ENCODE measurements at regions not wholly inside any gene's neighbourhood (a gene's known extent, or its start where the extent isn't known, plus 50 kb on each side); places are given as distances from the start of the nearest gene placed in this dataset.
"Not testable (repeated sequence)": the region's sequence is repeated elsewhere in the genome, so short reads cannot be mapped to it uniquely, and the experiment has no call there.

DNA sequence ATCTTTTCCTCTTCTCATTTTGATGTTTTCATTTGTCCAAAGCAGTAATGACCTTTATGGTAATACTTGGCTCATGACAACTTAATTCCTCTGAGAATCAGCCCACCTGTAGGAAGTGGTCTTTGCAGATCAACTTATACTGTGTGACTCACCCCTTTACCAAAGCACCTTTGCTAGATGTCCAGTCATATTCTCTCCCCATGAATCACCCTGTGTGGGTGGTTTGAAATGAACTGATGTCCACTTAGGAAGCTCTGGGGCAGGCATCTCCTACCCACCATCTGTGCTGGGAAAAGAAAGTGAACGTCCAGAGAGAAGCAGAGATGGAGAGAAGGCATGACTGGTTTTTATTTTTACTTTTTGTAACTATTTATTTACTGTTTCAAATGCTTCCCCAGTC is 410.3 kb downstream of the KIF20B start:
- no peak overlapping the region for H3K4me2 ChIP-seq
- no peaks in the 10 kb centered on the region for H3K4me1 ChIP-seq
- no peak for TF ChIP-seq Cebpa-rat (IDR thresholded peaks at IDR 0.05)
- H3K36me3 ChIP-seq, result peaks cover 0 to 15% (median 0%) of the 10 kb centered on the region in 11 experiments; a peak in 1 of 22 replicates
- no peak overlapping the region for H3K4me3 ChIP-seq
- H3K27me3 ChIP-seq, result no peaks in the 10 kb centered on the region
- no peaks in the 10 kb centered on the region for H4K20me1 ChIP-seq
- peaks cover 0 to 14% (median 0%) of the 10 kb centered on the region in 11 experiments; a peak in 8 of 22 replicates for H3K9me3 ChIP-seq (replicated peaks in 1 of 11)
- H3K9ac ChIP-seq, result no peak overlapping the region
- no peak overlapping the region for H3K27ac ChIP-seq

DNA sequence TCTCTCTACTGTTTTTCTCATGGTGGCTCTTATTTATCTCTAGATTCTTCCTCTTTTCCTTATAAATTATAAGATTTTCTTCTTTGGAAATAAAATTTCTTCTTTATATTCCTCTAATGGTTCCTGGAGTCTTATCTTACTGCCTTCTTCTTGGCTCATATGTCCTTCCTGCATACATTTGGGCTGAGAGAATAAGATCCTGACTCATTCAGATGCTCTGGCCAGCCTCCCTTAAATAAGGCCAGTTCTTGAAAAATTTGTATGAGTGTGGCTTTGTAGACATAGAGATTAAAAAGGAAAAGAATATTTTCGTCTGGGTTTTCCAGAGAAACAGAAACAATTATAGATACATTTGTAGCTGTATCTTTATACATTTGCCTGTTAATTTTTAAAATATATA is 411.3 kb downstream of the KIF20B start:
- H4K20me1 ChIP-seq, result no peaks in the 10 kb centered on the region
- no peak overlapping the region for H3K27ac ChIP-seq
- H3K9ac ChIP-seq, result no peak overlapping the region
- no peaks in the 10 kb centered on the region for H3K27me3 ChIP-seq
- peaks cover 0 to 6% (median 0%) of the 10 kb centered on the region in 11 experiments; a peak in 1 of 22 replicates for H3K36me3 ChIP-seq
- no peak for TF ChIP-seq Cebpa-rat (IDR thresholded peaks at IDR 0.05)
- H3K4me1 ChIP-seq, result no peaks in the 10 kb centered on the region
- H3K9me3 ChIP-seq (replicated peaks in 1 of 11), result peaks cover 0 to 16% (median 5%) of the 10 kb centered on the region in 11 experiments; a peak in 10 of 22 replicates
- no peak overlapping the region for H3K4me2 ChIP-seq
- no peak overlapping the region for H3K4me3 ChIP-seq

DNA sequence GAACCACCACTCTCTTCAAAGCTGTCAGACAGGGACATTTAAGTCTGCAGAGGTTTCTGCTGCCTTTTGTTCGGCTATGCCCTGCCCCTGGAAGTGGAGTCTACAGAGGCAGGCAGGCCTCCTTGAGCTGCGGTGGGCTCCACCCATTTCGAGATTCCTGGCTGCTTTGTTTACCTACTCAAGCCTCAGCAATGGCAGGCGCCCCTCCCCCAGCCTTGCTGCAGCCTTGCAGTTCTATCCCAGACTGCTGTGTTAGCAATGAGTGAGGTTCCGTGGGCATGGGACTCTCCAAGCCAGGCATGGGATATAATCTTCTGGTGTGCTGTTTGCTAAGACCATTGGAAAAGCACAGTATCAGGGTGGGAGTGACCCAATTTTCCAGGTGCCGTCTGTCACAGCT is 417.2 kb downstream of the KIF20B start:
- not testable (repeated sequence) for H3K9ac ChIP-seq, H3K4me1 ChIP-seq, H4K20me1 ChIP-seq, H3K4me2 ChIP-seq, H3K4me3 ChIP-seq, H3K27ac ChIP-seq, H3K27me3 ChIP-seq
- peaks cover 0 to 34% (median 8%) of the 10 kb centered on the region in 11 experiments; a peak in 11 of 22 replicates for H3K36me3 ChIP-seq
- peaks cover 42 to 73% (median 56%) of the 10 kb centered on the region in 11 experiments for H3K9me3 ChIP-seq (replicated peaks in 1 of 11)

DNA sequence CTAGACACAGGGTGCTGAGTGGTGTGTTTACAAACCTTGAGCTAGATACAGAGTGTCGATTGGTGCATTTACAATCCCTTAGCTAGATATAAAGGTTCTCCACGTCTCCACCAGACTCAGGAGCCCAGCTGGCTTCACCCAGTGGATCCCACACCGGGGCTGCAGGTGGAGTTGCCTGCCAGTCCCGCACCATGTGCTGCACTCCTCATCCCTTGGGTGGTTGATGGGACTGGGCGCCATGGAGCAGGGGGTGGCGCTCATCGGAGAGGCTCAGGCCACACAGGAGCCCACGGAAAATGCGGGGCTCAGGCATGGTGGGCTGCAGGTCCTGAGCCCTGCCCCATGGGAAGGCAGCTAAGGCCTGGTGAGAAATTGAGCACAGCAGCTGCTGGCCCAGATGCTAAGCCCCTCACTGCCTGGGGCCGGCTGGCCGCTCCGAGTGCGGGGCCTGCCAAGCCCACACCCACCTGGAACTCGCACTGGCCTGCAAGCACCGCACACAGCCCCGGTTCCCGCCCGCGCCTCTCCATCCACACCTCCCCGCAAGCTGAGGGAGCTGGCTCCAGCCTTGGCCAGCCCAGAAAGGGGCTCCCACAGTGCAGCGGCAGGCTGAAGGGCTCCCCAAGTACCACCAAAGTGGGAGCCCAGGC is 418.4 kb downstream of the KIF20B start:
- H3K9ac ChIP-seq, H3K27ac ChIP-seq, H3K4me1 ChIP-seq, H3K27me3 ChIP-seq, H3K4me3 ChIP-seq, H4K20me1 ChIP-seq, H3K4me2 ChIP-seq: not testable (repeated sequence)
- H3K36me3 ChIP-seq, result peaks cover 0 to 34% (median 8%) of the 10 kb centered on the region in 11 experiments; a peak in 11 of 22 replicates
- peaks cover 42 to 77% (median 60%) of the 10 kb centered on the region in 11 experiments for H3K9me3 ChIP-seq (replicated peaks in 1 of 11)

DNA sequence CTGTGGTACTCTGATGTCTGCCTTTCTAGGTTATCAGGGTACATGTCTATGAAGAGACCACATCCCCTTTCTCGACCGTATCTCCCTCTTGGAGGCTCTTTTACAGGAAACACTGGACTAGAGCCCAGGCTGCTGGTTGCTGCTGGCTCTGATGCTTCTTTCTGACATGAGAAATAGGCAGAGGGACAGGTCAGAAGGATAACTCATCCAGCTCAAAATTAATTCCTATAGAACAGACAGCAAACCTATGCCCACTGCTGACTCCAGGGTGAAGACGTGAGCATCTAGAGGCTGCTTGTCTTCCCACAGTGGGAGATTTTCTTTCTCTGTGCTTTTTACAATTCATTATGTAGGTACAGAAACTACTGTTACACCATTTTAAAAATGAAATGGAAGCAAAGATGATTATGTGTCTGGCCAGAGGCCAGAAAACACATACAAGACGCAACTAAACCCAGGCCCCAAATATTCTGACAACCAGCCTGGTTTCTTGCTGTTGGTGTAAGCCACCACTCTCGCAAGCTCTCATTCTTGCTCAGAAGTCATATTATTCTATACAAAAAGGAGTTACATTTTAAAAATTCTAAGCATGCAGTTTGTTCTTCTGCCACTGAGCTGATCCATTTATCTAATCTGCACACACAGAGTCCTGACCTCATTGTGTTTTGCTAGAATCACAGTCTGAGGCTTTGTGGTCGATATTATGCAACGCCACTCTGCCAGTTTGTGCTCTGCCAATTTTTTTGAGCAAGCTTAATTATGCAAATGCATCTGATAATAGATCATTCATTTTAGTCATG is 424.3 kb downstream of the KIF20B start:
- peaks cover 0 to 20% (median 0%) of the 10 kb centered on the region in 10 experiments; a peak in 6 of 20 replicates for H3K4me1 ChIP-seq
- H3K4me3 ChIP-seq, result no peak overlapping the region
- H3K27ac ChIP-seq, result no peak overlapping the region
- no peak for TF ChIP-seq Cebpa-rat (IDR thresholded peaks at IDR 0.05)
- no peaks in the 10 kb centered on the region for H4K20me1 ChIP-seq
- H3K9me3 ChIP-seq (replicated peaks in 1 of 11), result peaks cover 32 to 79% (median 58%) of the 10 kb centered on the region in 11 experiments
- no peaks in the 10 kb centered on the region for H3K27me3 ChIP-seq
- peaks cover 0 to 26% (median 0%) of the 10 kb centered on the region in 11 experiments; a peak in 5 of 22 replicates for H3K36me3 ChIP-seq
- H3K4me2 ChIP-seq, result no peak overlapping the region
- no peak overlapping the region for H3K9ac ChIP-seq

DNA sequence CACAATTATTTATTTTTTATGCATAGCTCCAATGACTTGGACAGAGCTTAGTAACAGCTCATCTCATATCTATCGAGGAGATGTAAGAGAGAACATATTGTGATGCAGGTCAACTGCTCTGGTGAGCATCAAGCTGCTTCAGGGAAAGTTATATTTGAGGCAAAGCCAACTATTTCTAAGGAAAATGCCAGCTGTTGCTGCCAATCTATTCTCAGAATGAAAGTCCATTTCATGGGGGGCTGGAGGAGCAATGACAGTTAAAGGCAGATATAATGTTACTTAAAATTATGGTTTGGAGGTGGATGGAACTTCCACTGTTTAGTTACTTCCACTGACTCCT is 424.8 kb downstream of the KIF20B start:
- Histone ChIP-seq H3K27ac (no peak overlapping the region), H3K4me3 (no peak overlapping the region)
- TF ChIP-seq Cebpa-rat (IDR thresholded peaks at IDR 0.05), result no peak

DNA sequence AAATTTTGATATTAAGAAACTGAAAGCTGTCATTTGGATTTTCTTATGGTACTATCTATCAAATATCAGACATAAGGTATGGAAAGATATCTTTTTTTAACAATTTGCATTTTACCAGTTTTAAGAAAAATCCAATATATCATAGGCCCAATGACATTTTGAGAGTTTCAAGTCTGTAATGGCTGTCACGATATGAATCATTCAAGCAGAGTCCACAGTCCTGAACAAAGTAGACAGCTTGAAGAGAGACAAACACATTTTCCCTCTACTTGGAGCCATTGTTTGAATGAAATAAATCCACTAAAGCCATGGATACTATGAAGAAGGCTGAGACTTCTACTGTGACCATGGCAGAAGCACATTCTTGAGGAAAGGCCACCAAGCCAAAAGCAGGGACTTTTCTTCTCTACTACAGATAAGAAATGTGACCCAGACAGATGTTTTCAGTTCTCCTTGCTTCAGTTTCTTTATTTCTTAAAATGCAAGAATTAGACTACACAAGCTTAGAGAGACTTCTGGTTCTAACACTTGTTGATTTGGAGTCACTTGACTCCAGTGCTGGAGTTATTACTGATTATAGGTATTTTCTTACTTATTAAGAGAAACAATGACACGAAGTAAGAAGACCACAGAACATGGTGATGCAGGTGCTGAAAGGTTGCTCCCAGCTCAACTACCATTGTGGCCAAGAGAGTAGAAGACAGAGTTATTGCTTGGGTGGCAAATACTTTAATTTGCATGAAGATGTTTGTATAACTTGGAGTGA is 429.1 kb downstream of the KIF20B start:
- no peak overlapping the region for H3K9ac ChIP-seq
- no peaks in the 10 kb centered on the region for H3K27me3 ChIP-seq
- no peak for TF ChIP-seq Cebpa-rat (IDR thresholded peaks at IDR 0.05)
- no peak overlapping the region for H3K27ac ChIP-seq
- H3K4me3 ChIP-seq, result no peak overlapping the region
- H3K36me3 ChIP-seq, result peaks cover 0 to 50% (median 10%) of the 10 kb centered on the region in 11 experiments; a peak in 16 of 22 replicates
- H3K4me2 ChIP-seq, result no peak overlapping the region
- H4K20me1 ChIP-seq, result no peaks in the 10 kb centered on the region
- peaks cover 52 to 90% (median 75%) of the 10 kb centered on the region in 11 experiments for H3K9me3 ChIP-seq (replicated peaks in 1 of 11)
- peaks cover 0 to 15% (median 0%) of the 10 kb centered on the region in 10 experiments; a peak in 5 of 20 replicates for H3K4me1 ChIP-seq

More for the DNA sequence above, 424.8 kb downstream of the KIF20B start:
- Histone ChIP-seq H3K9me3 (replicated peaks in 1 of 11) (peaks cover 35 to 80% (median 60%) of the 10 kb centered on the region in 11 experiments), H3K9ac (no peak overlapping the region), H3K36me3 (peaks cover 0 to 29% (median 0%) of the 10 kb centered on the region in 11 experiments; a peak in 8 of 22 replicates), H4K20me1 (no peaks in the 10 kb centered on the region), H3K4me2 (no peak overlapping the region), H3K4me1 (peaks cover 0 to 20% (median 0%) of the 10 kb centered on the region in 10 experiments; a peak in 6 of 20 replicates), H3K27me3 (no peaks in the 10 kb centered on the region)

DNA sequence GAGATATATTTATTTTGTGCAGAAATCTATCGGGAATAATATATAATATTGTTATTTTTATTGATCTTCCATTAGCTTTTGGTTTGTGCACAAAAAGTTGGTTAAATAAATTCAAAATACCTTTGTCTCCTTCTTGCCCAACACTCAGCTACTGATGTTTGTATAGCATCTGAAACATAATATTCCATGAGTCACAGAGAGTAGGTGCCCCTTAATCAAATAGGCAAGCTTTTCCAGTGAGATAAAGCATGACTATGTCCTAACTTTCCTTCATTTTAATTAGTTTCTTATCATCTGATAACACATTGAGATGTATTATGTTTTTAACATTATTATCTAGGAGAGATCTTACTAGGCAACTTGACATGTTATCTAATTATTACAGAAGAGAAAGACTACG is 432.2 kb downstream of the KIF20B start:
- H4K20me1 ChIP-seq, result no peaks in the 10 kb centered on the region
- no peak for TF ChIP-seq Cebpa-rat (IDR thresholded peaks at IDR 0.05)
- peaks cover 83 to 100% (median 94%) of the 10 kb centered on the region in 11 experiments for H3K9me3 ChIP-seq (replicated peaks in 1 of 11)
- peaks cover 0 to 79% (median 37%) of the 10 kb centered on the region in 11 experiments; a peak in 17 of 22 replicates for H3K36me3 ChIP-seq
- no peaks in the 10 kb centered on the region for H3K27me3 ChIP-seq
- no peak overlapping the region for H3K27ac ChIP-seq
- no peak overlapping the region for H3K4me2 ChIP-seq
- H3K4me3 ChIP-seq, result no peak overlapping the region
- no peak overlapping the region for H3K9ac ChIP-seq
- peaks cover 0 to 11% (median 0%) of the 10 kb centered on the region in 10 experiments; a peak in 4 of 20 replicates for H3K4me1 ChIP-seq

Data from BLaER1 treated with 17β-estradiol and CSF1 and Interleukin-3, amounts not matched to agents 10 nM and 100 nM (cell line).